Sigmoid colon (tissue), 6 donors: ENCODE measurements at regions not wholly inside any gene's neighbourhood (a gene's known extent, or its start where the extent isn't known, plus 50 kb on each side); places are given as distances from the start of the nearest gene placed in this dataset.

Experiments used
- DNase-seq: peaks from one replicate; pipeline ENCODE4 v3.0.0-alpha.2; 2019
- H3K27ac ChIP-seq, 4 donors: fragments of 200-600 bp; sonication (generic); one replicate each; pipeline ENCODE4 v1.5.1; 2016 to 2019; ENCODE audit warnings: mild to moderate bottlenecking in 1 of 4
- H3K27me3 ChIP-seq, 3 donors: fragments of 200-600 bp; sonication (generic); one replicate each; pipeline ENCODE4 v1.5.1; 2019; ENCODE audit warnings: mild to moderate bottlenecking in 1 of 3
- H3K36me3 ChIP-seq, 4 donors: fragments of 200-600 bp; sonication (generic); one replicate each; pipeline ENCODE4 v1.5.1; 2016 to 2019
- H3K4me1 ChIP-seq, 4 donors: fragments of 200-600 bp; sonication (generic); one replicate each; pipeline ENCODE4 v1.5.1; 2017 to 2019
- H3K4me3 ChIP-seq, 4 donors: fragments of 200-600 bp; sonication (generic); one replicate each; pipeline ENCODE4 v1.5.1; 2017 to 2019; ENCODE audit warnings: mild to moderate bottlenecking in 2 of 4, moderate library complexity in 1 of 4
- H3K9me3 ChIP-seq, 4 donors: fragments of 200-600 bp in 3 of 4; sonication (generic) in 3 of 4; one replicate each; pipeline versions ENCODE4 v1.5.1 to v1.6.1; 2013 to 2019
- EP300 ChIP-seq, 4 donors: sonication (generic); formaldehyde crosslinking; IDR thresholded peaks; one replicate each; pipeline ENCODE4 v1.6.1; 2017; ENCODE audit warnings: antibody characterized with exemption in 4 of 4
- POLR2A ChIP-seq, 2 donors: fragments of 450-650 bp; IDR thresholded peaks; one replicate each; pipeline ENCODE4 v1.6.1; 2016; ENCODE audit warnings: antibody characterized with exemption in 2 of 2, mild to moderate bottlenecking in 2 of 2, moderate library complexity in 2 of 2
- POLR2AphosphoS5 ChIP-seq, 4 donors: sonication (generic); formaldehyde crosslinking; IDR thresholded peaks; one replicate each; pipeline ENCODE4 v1.6.1; 2017; ENCODE audit warnings: antibody characterized with exemption in 4 of 4
- WGBS, 2 donors: extraction: QIAGEN DNeasy Blood & Tissue Kit; methylation state at CpG; one replicate each; pipeline ENCODE4 v1.1.7; 2013; 5-methylcytosine and 5-hydroxymethylcytosine counted together
- intact Hi-C: fragments of 100-400 bp; cut with DNase I; formaldehyde crosslinking; loops from one replicate; pipeline ENCODE4 v1.15.1; 2023
- TF ChIP-seq, protein P1 (sequence below), 4 experiments: fragments of 450-650 bp in 3 of 4; fragments of 200-600 bp in 1 of 4; IDR thresholded peaks; one replicate each; pipeline ENCODE4 v1.5.1; 2016 to 2019; ENCODE audit warnings: antibody characterized with exemption in 4 of 4, mild to moderate bottlenecking in 3 of 4, moderate library complexity in 2 of 4
- donor health status: healthy with polysubstance abuse.
- donor health status: healthy.

- DNase-seq, result no peak
- no peaks in the 10 kb centered on the region for H3K36me3 ChIP-seq
Measured at GRCh38 chr6:90849686-90850085, 262.8 kb upstream of the MAP3K7 start.

GRCh38 chr6:90846824-90847223 lies 260.0 kb upstream of the MAP3K7 start:
- Histone ChIP-seq H3K9me3 (no peaks in the 10 kb centered on the region), H3K4me3 (no peak overlapping the region), H3K36me3 (no peaks in the 10 kb centered on the region), H3K27me3 (no peaks in the 10 kb centered on the region), H3K27ac (no peak overlapping the region), H3K4me1 (no peaks in the 10 kb centered on the region)
- intact Hi-C loops, result no loop called here
- no peak for DNase-seq
- TF ChIP-seq POLR2A (IDR thresholded peaks at IDR 0.05), result no peak
- TF ChIP-seq EP300 (IDR thresholded peaks at IDR 0.05), result no peak
- TF ChIP-seq, protein P1, sequence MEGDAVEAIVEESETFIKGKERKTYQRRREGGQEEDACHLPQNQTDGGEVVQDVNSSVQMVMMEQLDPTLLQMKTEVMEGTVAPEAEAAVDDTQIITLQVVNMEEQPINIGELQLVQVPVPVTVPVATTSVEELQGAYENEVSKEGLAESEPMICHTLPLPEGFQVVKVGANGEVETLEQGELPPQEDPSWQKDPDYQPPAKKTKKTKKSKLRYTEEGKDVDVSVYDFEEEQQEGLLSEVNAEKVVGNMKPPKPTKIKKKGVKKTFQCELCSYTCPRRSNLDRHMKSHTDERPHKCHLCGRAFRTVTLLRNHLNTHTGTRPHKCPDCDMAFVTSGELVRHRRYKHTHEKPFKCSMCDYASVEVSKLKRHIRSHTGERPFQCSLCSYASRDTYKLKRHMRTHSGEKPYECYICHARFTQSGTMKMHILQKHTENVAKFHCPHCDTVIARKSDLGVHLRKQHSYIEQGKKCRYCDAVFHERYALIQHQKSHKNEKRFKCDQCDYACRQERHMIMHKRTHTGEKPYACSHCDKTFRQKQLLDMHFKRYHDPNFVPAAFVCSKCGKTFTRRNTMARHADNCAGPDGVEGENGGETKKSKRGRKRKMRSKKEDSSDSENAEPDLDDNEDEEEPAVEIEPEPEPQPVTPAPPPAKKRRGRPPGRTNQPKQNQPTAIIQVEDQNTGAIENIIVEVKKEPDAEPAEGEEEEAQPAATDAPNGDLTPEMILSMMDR (IDR thresholded peaks at IDR 0.05), result no peak

More at GRCh38 chr6:90849686-90850085, 262.8 kb upstream of the MAP3K7 start:
- TF ChIP-seq EP300 (IDR thresholded peaks at IDR 0.05), result no peak
- no peak for TF ChIP-seq POLR2A (IDR thresholded peaks at IDR 0.05)
- TF ChIP-seq POLR2AphosphoS5 (IDR thresholded peaks at IDR 0.05), result no peak
- TF ChIP-seq, protein P1 (IDR thresholded peaks at IDR 0.05), result no peak
- Histone ChIP-seq H3K4me3 (no peak overlapping the region), H3K9me3 (no peaks in the 10 kb centered on the region), H3K4me1 (no peaks in the 10 kb centered on the region), H3K27me3 (no peaks in the 10 kb centered on the region), H3K27ac (no peak overlapping the region)
- 42 to 57% methylated on average over 3 of the region's 3 CpGs for WGBS, 2 donors
- intact Hi-C loops, result no loop called here

DNA sequence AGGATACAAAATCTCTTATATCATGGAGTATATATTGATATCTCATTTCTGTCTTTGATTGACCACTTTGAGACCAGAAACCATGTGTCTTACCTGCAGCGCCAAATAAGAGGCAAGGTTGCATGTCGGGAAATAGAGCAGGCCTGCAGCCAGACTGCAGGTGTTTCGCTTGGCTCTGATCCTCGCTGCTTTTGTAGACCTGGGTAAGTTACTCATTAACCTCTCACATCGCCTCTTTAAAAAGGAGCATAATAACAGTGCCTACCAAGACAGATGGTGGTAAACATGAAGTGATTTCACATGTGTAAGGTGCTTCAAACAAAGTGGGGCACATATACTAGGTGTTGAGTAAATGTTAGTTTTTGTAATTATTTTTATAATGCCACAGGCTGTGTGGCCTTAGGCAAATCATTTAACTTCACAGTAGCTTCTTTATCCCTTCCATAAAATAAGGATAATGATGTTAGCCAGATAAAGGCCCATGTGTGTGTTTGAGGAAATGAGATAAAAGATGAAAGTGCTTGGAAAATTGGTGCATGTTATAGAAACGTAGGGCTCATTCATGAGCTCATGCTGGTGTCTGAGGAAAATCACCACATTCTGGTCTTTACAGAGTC lies 248.8 kb upstream of the MAP3K7 start:
- H3K36me3 ChIP-seq, result no peaks in the 10 kb centered on the region
- H3K4me1 ChIP-seq, result no peaks in the 10 kb centered on the region
- no peak overlapping the region for H3K4me3 ChIP-seq
- no peaks in the 10 kb centered on the region for H3K27me3 ChIP-seq
- TF ChIP-seq EP300 (IDR thresholded peaks at IDR 0.05) (no peak), POLR2AphosphoS5 (IDR thresholded peaks at IDR 0.05) (no peak), POLR2A (IDR thresholded peaks at IDR 0.05) (no peak)
- TF ChIP-seq, protein P1 (IDR thresholded peaks at IDR 0.05), result no peak
- intact Hi-C loops, result no loop called here
- H3K9me3 ChIP-seq, result no peaks in the 10 kb centered on the region
- no peak for DNase-seq
- H3K27ac ChIP-seq, result no peak overlapping the region
- 20 to 63% methylated on average over 6 of the region's 6 CpGs for WGBS, 2 donors

DNA sequence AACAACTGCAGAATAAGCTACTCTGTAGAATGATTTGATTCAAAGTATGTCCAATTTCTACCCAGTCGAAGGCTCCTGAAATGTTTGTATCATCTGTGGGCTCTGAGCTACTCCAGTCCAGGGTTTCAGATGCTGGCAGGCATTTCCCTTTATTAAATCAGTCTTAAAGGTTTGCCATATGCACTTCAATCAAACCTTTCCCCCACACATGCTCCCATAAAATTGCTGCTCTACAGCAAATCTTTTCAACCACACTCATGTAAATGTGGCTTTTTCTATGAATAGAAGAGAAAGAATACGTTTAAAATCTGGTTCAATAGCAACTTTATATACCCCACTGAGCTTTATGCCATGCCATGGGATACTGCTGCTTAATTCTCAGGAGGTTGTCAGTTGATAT lies 242.4 kb upstream of the MAP3K7 start:
- Histone ChIP-seq H3K4me1 (no peaks in the 10 kb centered on the region), H3K27me3 (no peaks in the 10 kb centered on the region), H3K4me3 (no peak overlapping the region), H3K36me3 (no peaks in the 10 kb centered on the region), H3K27ac (no peak overlapping the region), H3K9me3 (no peaks in the 10 kb centered on the region)
- no peak for DNase-seq
- TF ChIP-seq, protein P1 (IDR thresholded peaks at IDR 0.05), result no peak
- TF ChIP-seq POLR2A (IDR thresholded peaks at IDR 0.05) (no peak), POLR2AphosphoS5 (IDR thresholded peaks at IDR 0.05) (no peak), EP300 (IDR thresholded peaks at IDR 0.05) (no peak)
- intact Hi-C loops, result no loop called here
- WGBS, 2 donors, result 57 to 71% methylated on average over 2 of the region's 2 CpGs

DNA sequence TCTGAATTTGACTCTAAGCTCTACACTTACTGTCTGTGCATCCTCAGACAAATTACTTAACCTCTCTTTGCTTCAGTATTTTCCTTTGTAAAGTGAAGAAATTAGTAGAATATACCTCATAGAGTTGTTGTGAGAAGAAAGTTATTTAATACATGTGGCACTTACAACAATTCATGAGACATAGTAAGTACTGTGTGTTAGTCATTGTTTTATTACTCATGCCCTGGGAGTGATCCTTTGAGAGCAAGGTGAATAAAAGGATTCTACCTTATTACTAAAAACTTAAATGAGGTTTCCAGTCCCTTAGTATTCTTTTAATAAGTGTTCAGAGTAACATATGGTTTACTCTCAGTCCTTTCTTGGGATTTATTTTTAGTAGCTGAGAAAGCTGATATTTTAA lies 233.6 kb upstream of the MAP3K7 start:
- TF ChIP-seq POLR2A (IDR thresholded peaks at IDR 0.05) (no peak), EP300 (IDR thresholded peaks at IDR 0.05) (no peak), POLR2AphosphoS5 (IDR thresholded peaks at IDR 0.05) (no peak)
- TF ChIP-seq, protein P1 (IDR thresholded peaks at IDR 0.05), result no peak
- no peaks in the 10 kb centered on the region for H3K36me3 ChIP-seq
- no peak overlapping the region for H3K4me3 ChIP-seq
- DNase-seq, result no peak
- intact Hi-C loops, result no loop called here
- H3K27ac ChIP-seq, result no peak overlapping the region
- H3K27me3 ChIP-seq, result no peaks in the 10 kb centered on the region
- H3K9me3 ChIP-seq, result peaks cover 0 to 3% (median 0%) of the 10 kb centered on the region in 4 donors
- no peaks in the 10 kb centered on the region for H3K4me1 ChIP-seq
